Left hindlimb (tissue), 1 donor: ENCODE measurements at regions not wholly inside any gene's neighbourhood (a gene's known extent, or its start where the extent isn't known, plus 50 kb on each side); places are given as distances from the start of the nearest gene placed in this dataset.

Experiments used
- DNase-seq: peaks from one replicate; pipeline ENCODE4 v3.0.0-alpha.2; 2018

- no peak for DNase-seq
Observed at GRCh38 chrX:20420058-20420457, 153.3 kb upstream of the RPS6KA3 start.

GRCh38 chrX:20418379-20419150, 151.9 kb upstream of the RPS6KA3 start:
- DNase-seq, result no peak

- DNase-seq, result no peak
Observed at GRCh38 chrX:20414762-20415445, 148.2 kb upstream of the RPS6KA3 start.

GRCh38 chrX:20414066-20414465, 147.4 kb upstream of the RPS6KA3 start:
- DNase-seq, result no peak

- no peak for DNase-seq
Observed at GRCh38 chrX:20412871-20413486, 146.3 kb upstream of the RPS6KA3 start.

GRCh38 chrX:20410540-20410939, 143.8 kb upstream of the RPS6KA3 start:
- DNase-seq, result no peak

- DNase-seq, result no peak
Observed at GRCh38 chrX:20409991-20410390, 143.3 kb upstream of the RPS6KA3 start.

GRCh38 chrX:20402956-20403355, 136.2 kb upstream of the RPS6KA3 start:
- DNase-seq, result no peak

- no peak for DNase-seq
Observed at GRCh38 chrX:20399728-20400414, 133.2 kb upstream of the RPS6KA3 start.

GRCh38 chrX:20397587-20397986, 130.9 kb upstream of the RPS6KA3 start:
- no peak for DNase-seq

GRCh38 chrX:20394451-20394850, 127.7 kb upstream of the RPS6KA3 start:
- DNase-seq, result no peak

- no peak for DNase-seq
Observed at GRCh38 chrX:20393944-20394343, 127.2 kb upstream of the RPS6KA3 start.

- DNase-seq, result no peak
Observed at GRCh38 chrX:20388594-20388993, 121.9 kb upstream of the RPS6KA3 start.

GRCh38 chrX:20383477-20383876, 116.8 kb upstream of the RPS6KA3 start:
- no peak for DNase-seq

- no peak for DNase-seq
Observed at GRCh38 chrX:20382518-20383297, 116.0 kb upstream of the RPS6KA3 start.

- no peak for DNase-seq
Observed at GRCh38 chrX:20382082-20382481, 115.4 kb upstream of the RPS6KA3 start.

- no peak for DNase-seq
Observed at GRCh38 chrX:20378233-20378920, 111.7 kb upstream of the RPS6KA3 start.

GRCh38 chrX:20374900-20375438, 108.3 kb upstream of the RPS6KA3 start:
- no peak for DNase-seq

- no peak for DNase-seq
Observed at GRCh38 chrX:20374450-20374849, 107.7 kb upstream of the RPS6KA3 start.

GRCh38 chrX:20373063-20373462, 106.4 kb upstream of the RPS6KA3 start:
- no peak for DNase-seq

- no peak for DNase-seq
Observed at GRCh38 chrX:20372533-20372932, 105.8 kb upstream of the RPS6KA3 start.

GRCh38 chrX:20369468-20369867, 102.8 kb upstream of the RPS6KA3 start:
- DNase-seq, result no peak
